GM19351 (cell line): ENCODE measurements at regions not wholly inside any gene's neighbourhood (a gene's known extent, or its start where the extent isn't known, plus 50 kb on each side); places are given as distances from the start of the nearest gene placed in this dataset.

Experiments
- ATAC-seq: cut with Tn5 transposase; IDR thresholded peaks from one replicate; pipeline ENCODE4 v1.9.1; 2021; ENCODE audit warnings: mild to moderate bottlenecking, moderate library complexity; ENCODE audit not compliant: unreplicated experiment

DNA sequence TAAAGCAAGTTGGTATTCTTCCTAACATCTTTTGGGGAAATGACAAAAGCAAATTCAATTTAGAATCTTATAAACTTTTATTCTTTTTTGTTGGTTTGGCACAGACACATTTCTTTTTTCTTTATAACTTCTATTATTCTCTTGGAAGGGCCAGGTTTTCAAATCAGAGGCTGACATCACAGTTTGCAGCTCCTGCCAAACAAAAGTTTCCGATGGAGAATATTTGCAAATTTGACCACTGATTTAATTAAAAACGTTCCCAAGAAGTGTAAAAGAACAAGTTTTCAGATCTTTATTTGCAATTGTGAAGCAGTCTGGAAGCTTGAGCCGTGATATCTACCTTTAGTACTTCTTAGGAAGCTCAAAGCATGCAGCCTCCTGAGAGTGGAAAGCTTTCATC lies 53.8 kb upstream of the CD83 start:
- no peak for ATAC-seq

DNA sequence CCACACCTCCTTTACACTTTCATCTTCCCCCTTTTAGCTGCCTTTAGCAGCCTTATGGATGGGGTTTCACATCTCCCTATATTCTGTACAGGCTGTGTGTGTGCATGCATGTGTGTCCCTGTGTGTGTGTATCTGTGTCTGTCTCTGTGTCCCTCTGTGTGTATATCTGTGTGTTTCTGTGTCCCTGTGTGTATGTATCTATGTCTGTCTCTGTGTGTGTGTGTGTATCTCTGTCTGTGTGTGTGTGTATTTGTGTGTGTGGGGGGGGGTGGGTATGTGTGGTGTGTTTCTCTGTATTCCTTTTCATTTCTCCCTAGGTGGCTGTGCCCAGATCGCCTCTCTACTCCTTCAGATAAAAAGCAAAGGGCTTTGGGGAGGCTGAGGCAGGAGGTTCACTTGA lies 52.2 kb upstream of the CD83 start:
- no peak for ATAC-seq

DNA sequence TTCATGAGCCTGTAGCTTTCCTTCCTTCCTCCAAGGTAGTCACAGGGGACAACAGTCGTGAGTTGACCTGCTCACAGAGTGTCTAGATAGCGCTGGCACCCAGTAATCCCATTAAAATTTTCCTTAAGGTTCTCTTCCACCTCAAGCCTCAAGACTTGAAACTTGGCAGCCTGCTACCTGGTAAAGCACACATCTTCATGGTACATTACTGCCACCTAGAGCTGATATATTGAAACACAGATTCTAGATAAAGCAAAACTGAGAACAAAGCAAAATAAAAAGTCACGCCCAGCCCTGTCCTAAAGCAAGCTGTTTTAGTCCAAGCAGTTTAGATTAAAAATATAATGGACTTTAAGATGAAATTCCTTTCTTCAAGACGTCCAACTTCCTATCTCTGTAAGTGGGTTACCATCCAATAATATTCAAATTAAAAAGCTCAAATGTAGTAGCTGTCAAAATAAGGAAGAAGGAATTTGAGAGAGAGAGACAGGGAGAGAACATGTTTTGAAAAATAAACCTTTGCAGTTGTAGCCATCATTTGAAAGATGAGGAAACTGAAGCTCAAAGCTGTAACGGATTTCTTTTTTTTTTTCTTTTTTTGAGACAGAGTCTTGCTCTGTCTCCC lies 50.7 kb upstream of the CD83 start:
- peak; percentile 67 for ATAC-seq

DNA sequence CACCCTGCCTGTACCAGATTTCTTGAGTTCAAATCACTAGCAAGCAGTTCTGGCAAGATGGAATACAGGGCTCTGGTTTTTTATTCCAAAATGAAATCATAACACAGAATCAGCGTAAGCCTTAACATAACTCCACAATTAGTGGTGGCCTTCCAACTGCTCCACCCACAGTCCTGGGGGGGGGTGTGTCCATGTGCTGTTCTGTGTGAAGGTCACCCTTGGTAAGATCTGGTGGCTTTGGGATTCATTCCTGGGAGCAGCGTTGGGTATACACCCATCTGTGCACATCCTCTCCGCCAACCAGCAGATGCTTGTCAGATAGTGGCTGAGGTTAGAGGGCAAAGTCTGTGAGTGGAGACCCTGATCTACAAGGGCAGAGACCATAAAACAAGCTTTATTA lies 49.9 kb upstream of the CD83 start:
- no peak for ATAC-seq
